AG08396 (cell line): ENCODE measurements at regions not wholly inside any gene's neighbourhood (a gene's known extent, or its start where the extent isn't known, plus 50 kb on each side); places are given as distances from the start of the nearest gene placed in this dataset.
A peak's percentile ranks its signal among the peaks of the same experiment; 100 is the strongest.

ENCODE experiments used
- DNase-seq: peaks from one replicate; pipeline ENCODE4 v3.0.0; 2012; ENCODE audit warnings: low spot score, mixed read lengths

GRCh38 chr5:68587171-68587570 lies 371.6 kb downstream of the PIK3R1 start:
- no peak for DNase-seq

- DNase-seq: no peak
Measured at GRCh38 chr5:68591850-68592249, 376.3 kb downstream of the PIK3R1 start.

GRCh38 chr5:68592351-68592750 lies 376.8 kb downstream of the PIK3R1 start:
- DNase-seq: no peak

- DNase-seq: no peak
Measured at GRCh38 chr5:68593211-68593671, 377.7 kb downstream of the PIK3R1 start.

GRCh38 chr5:68612972-68613371 lies 397.4 kb downstream of the PIK3R1 start:
- DNase-seq: no peak

GRCh38 chr5:68618501-68618900 lies 402.9 kb downstream of the PIK3R1 start:
- no peak for DNase-seq

GRCh38 chr5:68627001-68627400 lies 411.4 kb downstream of the PIK3R1 start:
- no peak for DNase-seq

GRCh38 chr5:68628082-68628814 lies 412.7 kb downstream of the PIK3R1 start:
- no peak for DNase-seq

GRCh38 chr5:68630354-68630753 lies 414.8 kb downstream of the PIK3R1 start:
- DNase-seq: no peak

GRCh38 chr5:68631884-68632283 lies 416.3 kb downstream of the PIK3R1 start:
- DNase-seq: no peak

GRCh38 chr5:68641211-68641610 lies 425.7 kb downstream of the PIK3R1 start:
- no peak for DNase-seq

- DNase-seq: no peak
Measured at GRCh38 chr5:68643064-68643463, 427.5 kb downstream of the PIK3R1 start.

- DNase-seq: no peak
Measured at GRCh38 chr5:68644971-68645370, 429.4 kb downstream of the PIK3R1 start.

- DNase-seq: no peak
Measured at GRCh38 chr5:68646144-68646543, 430.6 kb downstream of the PIK3R1 start.

GRCh38 chr5:68647743-68648142 lies 432.2 kb downstream of the PIK3R1 start:
- DNase-seq: no peak

GRCh38 chr5:68648944-68649857 lies 433.6 kb downstream of the PIK3R1 start:
- no peak for DNase-seq

- peak; percentile 4 for DNase-seq
Measured at GRCh38 chr5:68652534-68652965, 437.0 kb downstream of the PIK3R1 start.

- no peak for DNase-seq
Measured at GRCh38 chr5:68653471-68653870, 437.9 kb downstream of the PIK3R1 start.

GRCh38 chr5:68657055-68657961 lies 436.5 kb upstream of the SLC30A5 start:
- no peak for DNase-seq

- DNase-seq: no peak
Measured at GRCh38 chr5:68658810-68659372, 434.9 kb upstream of the SLC30A5 start.

GRCh38 chr5:68659881-68660280 lies 433.9 kb upstream of the SLC30A5 start:
- no peak for DNase-seq

- peak; percentile 11 for DNase-seq
Measured at GRCh38 chr5:68661237-68661636, 432.6 kb upstream of the SLC30A5 start.
